ENCODE measurements at regions not wholly inside any gene's neighbourhood (a gene's known extent, or its start where the extent isn't known, plus 50 kb on each side); places are given as distances from the start of the nearest gene placed in this dataset.

GRCh38 chr9:126066131-126066530 is 260.5 kb upstream of the MVB12B start:
- ATAC-seq (no peak), DNase-seq (ENCODE audit: low spot score) (no peak)
- no peak overlapping the region for H3K27ac Mint-ChIP-seq
- Histone ChIP-seq H3K79me2 (replicated peaks; ENCODE audit: insufficient read depth) (no peaks in the 10 kb centered on the region), H3K4me2 (no peak overlapping the region), H2AFZ (no peak overlapping the region), H3K9me2 (ENCODE audit: insufficient read depth) (no peaks in the 10 kb centered on the region), H3K4me1 (ENCODE audit: insufficient read depth) (peaks cover 6% of the 10 kb centered on the region; the same call in 1 of the 2 replicates), H4K20me1 (replicated peaks; ENCODE audit: insufficient read depth) (no peaks in the 10 kb centered on the region), H3K36me3 (ENCODE audit: insufficient read depth) (no peaks in the 10 kb centered on the region), H3K4me3 (no peak overlapping the region), H3F3A (replicated peaks; ENCODE audit: low read depth) (no peaks in the 10 kb centered on the region), H3K27ac (ENCODE audit: low read depth) (no peak overlapping the region), H3K27me3 (ENCODE audit: insufficient read depth) (no peaks in the 10 kb centered on the region)
- H3K27me3 Mint-ChIP-seq (ENCODE audit: insufficient read depth, low read depth, poor library complexity), result peaks cover 11% of the 10 kb centered on the region
- H3K9me3 Mint-ChIP-seq, result no peaks in the 10 kb centered on the region; the same call in 2 of the 3 replicates
- no peak; a peak in 1 of 4 replicates for TF ChIP-seq CTCF (conservative IDR thresholded peaks at IDR 0.05; ENCODE audit: low read depth in 2 of 2)
- no peak for TF ChIP-seq JUNB (IDR thresholded peaks at IDR 0.05; ENCODE audit: unreplicated experiment)
- no peak for TF ChIP-seq POLR2AphosphoS5 (IDR thresholded peaks at IDR 0.05; ENCODE audit: low read depth)
- TF ChIP-seq CREB1 (CRISPR knock-in tag; IDR thresholded peaks at IDR 0.05; ENCODE audit: low read depth), result no peak
- no peak for TF ChIP-seq REST (IDR thresholded peaks at IDR 0.05; ENCODE audit: unreplicated experiment)
- no peak for TF ChIP-seq ETS1 (IDR thresholded peaks at IDR 0.05)
- no peak for TF ChIP-seq STAT1 (IDR thresholded peaks at IDR 0.05; ENCODE audit: unreplicated experiment)
- TF ChIP-seq ZNF114 (CRISPR knock-in tag; IDR thresholded peaks at IDR 0.05), result no peak
- no peak for TF ChIP-seq EZH2 (IDR thresholded peaks at IDR 0.05; ENCODE audit: low read depth, unreplicated experiment)
- TF ChIP-seq ZNF331 (CRISPR knock-in tag; IDR thresholded peaks at IDR 0.05; ENCODE audit: low read depth), result no peak
- TF ChIP-seq ZNF462 (CRISPR knock-in tag; IDR thresholded peaks at IDR 0.05), result no peak
- TF ChIP-seq EZH2phosphoT487 (IDR thresholded peaks at IDR 0.05; ENCODE audit: unreplicated experiment), result no peak
- no peak for TF ChIP-seq NANOG (IDR thresholded peaks at IDR 0.05; ENCODE audit: borderline replicate concordance)
- no peaks in the 10 kb centered on the region; the same call in 2 of the 3 replicates for H3K36me3 Mint-ChIP-seq (ENCODE audit: low read depth)
- no peak overlapping the region for H3K4me3 Mint-ChIP-seq
- peaks cover 10% of the 10 kb centered on the region; the same call in 1 of the 3 replicates for H3K4me1 Mint-ChIP-seq

Data from GM23338 (cell line).